GM19035 (cell line): ENCODE measurements at regions not wholly inside any gene's neighbourhood (a gene's known extent, or its start where the extent isn't known, plus 50 kb on each side); places are given as distances from the start of the nearest gene placed in this dataset.
A peak's percentile ranks its signal among the peaks of the same experiment; 100 is the strongest.

ENCODE experiments used
- ATAC-seq: cut with Tn5 transposase; IDR thresholded peaks from one replicate; pipeline ENCODE4 v1.9.1; 2021; ENCODE audit not compliant: unreplicated experiment

DNA sequence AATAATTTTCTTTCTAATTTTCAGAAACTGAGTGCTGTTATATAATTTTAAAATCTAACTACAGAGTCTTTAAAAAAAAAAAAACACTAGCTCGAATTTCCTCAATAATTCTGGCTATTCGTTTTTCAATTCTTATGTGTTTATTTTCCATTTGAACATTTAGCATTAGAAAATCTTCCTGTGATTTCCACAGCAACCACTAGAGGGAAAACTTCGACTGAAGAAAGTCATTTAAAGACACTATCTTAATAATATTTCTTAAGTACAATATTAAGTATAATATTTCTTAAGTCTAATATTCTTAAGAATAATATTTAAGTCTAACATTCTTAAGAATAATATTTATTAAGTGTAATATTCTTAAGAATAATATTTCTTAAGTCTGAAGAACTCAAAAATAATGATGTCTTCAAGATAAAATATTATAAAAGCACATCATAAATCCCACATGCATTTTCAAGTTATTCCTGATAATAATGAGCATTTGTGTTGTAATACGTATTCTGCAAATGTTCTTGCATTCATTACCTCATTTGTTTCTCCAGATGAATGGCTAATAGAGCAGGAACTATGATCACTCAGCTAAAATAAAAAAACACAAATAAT is 118.4 kb upstream of the WDR17 start:
- ATAC-seq: peak; percentile 75

- ATAC-seq: no peak
Measured at GRCh38 chr4:175951794-175952193, 113.8 kb upstream of the WDR17 start.

GRCh38 chr4:175953116-175953515 is 112.5 kb upstream of the WDR17 start:
- ATAC-seq: no peak

- peak; percentile 90 for ATAC-seq
Measured at GRCh38 chr4:175953960-175954521, 111.6 kb upstream of the WDR17 start.

GRCh38 chr4:175954685-175955084 is 111.0 kb upstream of the WDR17 start:
- ATAC-seq: no peak

DNA sequence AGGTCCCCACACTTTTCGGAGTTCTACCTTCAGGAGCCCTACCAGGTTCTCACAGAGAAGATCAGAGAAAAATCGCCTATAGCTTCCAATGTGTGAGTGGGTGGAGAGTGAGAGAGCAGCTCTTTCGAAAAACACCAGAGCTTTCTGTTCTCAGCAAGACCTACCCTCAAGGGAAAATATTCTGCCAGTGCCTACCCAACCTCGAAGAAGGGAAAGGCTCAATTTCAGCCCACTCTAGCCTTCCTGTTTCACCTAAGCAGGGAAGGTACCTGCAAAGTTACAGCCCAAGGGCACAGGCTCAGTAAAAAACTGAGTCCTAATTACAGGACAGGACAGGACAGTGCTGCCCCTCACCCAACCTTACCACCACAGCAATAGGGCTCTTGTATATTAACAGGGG is 104.0 kb upstream of the WDR17 start:
- peak; percentile 69 for ATAC-seq

DNA sequence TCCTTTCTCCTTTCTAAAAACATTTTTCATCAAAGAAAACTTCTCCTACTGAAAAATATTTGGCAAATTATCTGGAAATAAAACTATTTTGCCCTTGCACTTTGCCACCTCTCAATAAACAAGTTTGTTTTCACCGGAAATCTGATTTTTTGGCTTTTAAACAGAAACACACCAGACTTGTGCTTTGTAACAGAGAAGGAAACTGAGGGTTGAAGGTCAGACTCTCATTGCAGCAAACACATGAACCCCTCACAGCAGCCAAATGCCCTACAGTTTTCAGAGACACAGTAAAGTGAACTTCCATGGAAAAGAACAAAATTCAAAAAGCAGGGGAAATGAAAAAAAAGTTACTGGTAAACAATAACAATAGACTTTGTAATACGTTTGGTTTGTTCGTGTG is 95.6 kb upstream of the WDR17 start:
- ATAC-seq: no peak

- ATAC-seq: no peak
Measured at GRCh38 chr4:175970724-175971123, 94.9 kb upstream of the WDR17 start.

DNA sequence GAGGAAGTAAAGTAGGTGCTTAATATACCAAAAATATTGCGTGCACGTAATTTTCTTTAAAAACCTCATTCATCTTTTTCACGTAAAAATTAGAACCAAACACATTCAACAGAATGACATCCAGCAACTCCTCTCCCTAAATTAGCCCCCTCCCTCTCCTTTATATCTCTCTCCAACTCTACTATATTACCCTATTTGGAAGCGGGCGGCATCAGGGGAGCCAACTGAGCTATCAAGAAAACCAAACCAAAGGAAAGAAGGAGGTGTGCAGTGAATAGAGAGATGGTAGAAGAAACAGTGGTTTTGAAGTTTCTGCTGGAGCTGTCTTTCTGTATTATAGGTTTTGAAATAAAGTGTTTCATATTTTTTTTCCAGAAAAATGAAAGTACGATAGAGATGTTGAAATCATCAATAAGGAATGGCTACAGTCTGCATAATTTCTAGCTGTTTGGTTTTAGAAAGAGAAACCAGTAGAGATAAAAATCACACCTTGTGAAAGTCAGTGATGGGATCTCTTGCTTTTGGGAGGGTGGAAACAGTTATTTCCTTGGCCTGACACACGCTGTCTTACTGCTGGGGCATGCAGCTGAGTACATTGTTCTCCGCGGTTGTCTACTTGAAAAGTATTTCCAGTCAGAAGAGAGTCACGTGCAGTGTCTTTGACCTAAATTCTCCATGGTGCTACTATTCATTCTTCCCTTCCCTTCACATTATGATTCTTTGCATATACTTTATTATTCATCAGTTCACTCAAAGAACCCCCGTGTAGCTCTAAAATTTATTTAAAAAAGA is 94.1 kb upstream of the WDR17 start:
- no peak for ATAC-seq

- ATAC-seq: no peak
Measured at GRCh38 chr4:175973027-175973923, 92.4 kb upstream of the WDR17 start.

- ATAC-seq: no peak
Measured at GRCh38 chr4:175983636-175984035, 82.0 kb upstream of the WDR17 start.

DNA sequence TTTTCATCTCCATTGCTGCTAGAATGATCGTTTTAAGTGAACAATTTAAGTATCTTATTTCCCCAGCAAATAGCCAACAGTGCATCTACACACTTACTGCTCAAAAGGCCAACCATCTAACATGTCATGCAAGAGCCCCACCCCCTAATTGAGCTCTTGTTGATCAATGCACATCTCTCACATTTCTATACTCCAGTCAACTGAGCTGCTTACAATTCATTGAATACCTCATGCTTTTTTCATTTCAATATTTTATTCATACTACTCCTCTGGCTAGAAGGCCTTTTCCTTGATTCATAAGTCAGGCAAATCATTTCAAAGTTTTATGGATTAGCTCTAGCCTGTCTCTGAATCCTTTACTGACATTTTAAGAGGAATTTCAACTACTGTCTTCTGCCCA is 79.0 kb upstream of the WDR17 start:
- no peak for ATAC-seq

DNA sequence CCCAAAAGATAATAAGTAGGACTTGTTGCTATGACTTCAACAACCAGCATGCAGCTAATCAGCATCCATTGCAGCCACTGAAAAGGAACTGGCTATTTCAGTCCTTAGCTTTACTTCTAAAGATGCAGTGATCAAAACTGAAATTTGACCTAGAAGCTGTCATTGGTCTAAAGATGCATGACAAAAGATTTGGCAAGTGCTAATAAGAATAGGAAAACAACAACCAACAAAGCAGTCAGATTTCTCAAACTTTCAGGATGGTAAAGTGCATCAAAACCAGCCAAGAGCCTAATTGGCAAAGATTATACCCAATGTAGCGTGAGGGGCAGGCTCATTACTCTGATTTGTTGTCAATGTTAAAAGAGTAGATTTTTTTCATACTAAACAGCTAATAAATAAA is 77.1 kb upstream of the WDR17 start:
- ATAC-seq: no peak

- ATAC-seq: no peak
Measured at GRCh38 chr4:175996206-175996605, 69.4 kb upstream of the WDR17 start.

DNA sequence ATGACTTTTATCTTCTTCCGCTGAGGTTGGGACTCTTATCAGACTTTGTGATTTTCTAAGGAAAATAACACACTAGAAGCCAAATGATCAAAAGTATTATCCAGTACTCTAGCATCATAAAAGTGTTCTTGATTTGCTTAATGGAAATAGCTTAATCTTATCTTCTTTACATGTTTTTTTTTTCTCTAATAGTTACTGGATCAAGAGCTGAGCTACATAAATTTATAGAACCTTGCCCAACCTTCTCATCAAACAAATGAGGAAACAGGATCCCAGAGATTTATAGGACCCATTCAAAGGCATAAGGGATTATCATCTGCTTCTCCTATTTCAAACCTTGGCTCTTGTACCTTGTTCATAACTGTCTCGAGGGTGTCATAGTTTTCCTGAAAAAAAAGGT is 68.3 kb upstream of the WDR17 start:
- no peak for ATAC-seq

- no peak for ATAC-seq
Measured at GRCh38 chr4:175998782-175999181, 66.9 kb upstream of the WDR17 start.

- no peak for ATAC-seq
Measured at GRCh38 chr4:175999944-176000343, 65.7 kb upstream of the WDR17 start.

GRCh38 chr4:176001151-176002006 is 64.3 kb upstream of the WDR17 start:
- ATAC-seq: no peak

- peak; percentile 67 for ATAC-seq
Measured at GRCh38 chr4:176002007-176002613, 63.5 kb upstream of the WDR17 start.

GRCh38 chr4:176005766-176006165 is 59.9 kb upstream of the WDR17 start:
- no peak for ATAC-seq
